Muscle of leg (tissue), 3 donors: ENCODE measurements at regions not wholly inside any gene's neighbourhood (a gene's known extent, or its start where the extent isn't known, plus 50 kb on each side); places are given as distances from the start of the nearest gene placed in this dataset.
"Not testable (repeated sequence)": the region's sequence is repeated elsewhere in the genome, so short reads cannot be mapped to it uniquely, and the experiment has no call there.

Experiments
- DNase-seq: peaks from one replicate; pipeline ENCODE4 v3.0.0; 2013
- H3K27ac ChIP-seq: one replicate; pipeline ENCODE4 v1.5.1; 2013; ENCODE audit warnings: mild to moderate bottlenecking, low read length, control low read depth
- H3K27me3 ChIP-seq: one replicate; pipeline ENCODE4 v1.6.1; 2013; ENCODE audit warnings: low read length; ENCODE audit not compliant: control insufficient read depth, insufficient read depth
- H3K36me3 ChIP-seq: one replicate; pipeline ENCODE4 v1.6.1; 2013; ENCODE audit warnings: low read length; ENCODE audit not compliant: control insufficient read depth, insufficient read depth
- H3K4me1 ChIP-seq: one replicate; pipeline ENCODE4 v1.6.1; 2013; ENCODE audit warnings: low read length; ENCODE audit not compliant: control insufficient read depth, insufficient read depth
- H3K4me3 ChIP-seq: one replicate; pipeline ENCODE4 v1.5.1; 2013; ENCODE audit warnings: low read length, control low read depth
- H3K9me3 ChIP-seq: replicated peaks from 2 replicates; pipeline ENCODE4 v1.6.1; 2013; ENCODE audit warnings: low read depth, low read length; ENCODE audit not compliant: control insufficient read depth
- WGBS: methylation state at CpG from one replicate; pipeline ENCODE4 v1.1.5; 2013; ENCODE audit warnings: missing lambda C conversion rate; ENCODE audit not compliant: insufficient coverage; 5-methylcytosine and 5-hydroxymethylcytosine counted together

DNA sequence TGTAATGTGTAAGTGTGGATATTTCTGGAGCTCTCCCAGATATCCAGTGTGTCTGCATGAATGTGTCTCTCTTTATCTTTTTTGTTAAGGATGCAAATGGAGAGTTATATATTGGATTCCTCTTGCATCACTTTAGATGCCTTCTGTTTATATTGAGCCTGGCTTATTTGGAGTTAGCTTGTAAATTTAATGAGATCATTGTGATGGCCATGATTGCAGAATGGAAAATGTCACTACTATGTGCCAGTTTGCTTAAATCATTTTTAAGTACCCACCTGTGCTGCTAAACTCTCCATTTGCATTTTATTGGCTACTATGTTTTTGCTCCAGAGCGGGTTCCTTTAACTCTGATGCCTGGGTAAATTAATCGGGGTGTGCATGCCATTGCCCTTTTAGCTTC, 334.8 kb downstream of the UTRN start:
- WGBS, result no CpG with 5 or more reads among the region's 2 CpGs
- no peaks in the 10 kb centered on the region for H3K27me3 ChIP-seq
- H3K4me3 ChIP-seq, result no peak overlapping the region
- no peaks in the 10 kb centered on the region for H3K36me3 ChIP-seq
- H3K9me3 ChIP-seq, result no peaks in the 10 kb centered on the region
- H3K4me1 ChIP-seq, result no peaks in the 10 kb centered on the region
- no peak for DNase-seq
- no peak overlapping the region for H3K27ac ChIP-seq

GRCh38 chr6:144621332-144621731, 336.2 kb downstream of the UTRN start:
- no peaks in the 10 kb centered on the region for H3K36me3 ChIP-seq
- no peaks in the 10 kb centered on the region for H3K4me1 ChIP-seq
- no peaks in the 10 kb centered on the region for H3K9me3 ChIP-seq
- no peak for DNase-seq
- no peak overlapping the region for H3K27ac ChIP-seq
- no CpG with 5 or more reads among the region's 4 CpGs for WGBS
- no peak overlapping the region for H3K4me3 ChIP-seq
- no peaks in the 10 kb centered on the region for H3K27me3 ChIP-seq

- H3K36me3 ChIP-seq, result no peaks in the 10 kb centered on the region
These were observed 339.1 kb downstream of the UTRN start for GRCh38 chr6:144624246-144624645.

GRCh38 chr6:144624716-144625115, 339.6 kb downstream of the UTRN start:
- Histone ChIP-seq H3K4me1 (no peaks in the 10 kb centered on the region), H3K27ac (no peak overlapping the region), H3K9me3 (no peaks in the 10 kb centered on the region), H3K36me3 (no peaks in the 10 kb centered on the region), H3K27me3 (no peaks in the 10 kb centered on the region), H3K4me3 (no peak overlapping the region)
- 79% methylated on average over 3 of the region's 4 CpGs for WGBS
- no peak for DNase-seq

More at GRCh38 chr6:144624246-144624645, 339.1 kb downstream of the UTRN start:
- no peak for DNase-seq
- H3K9me3 ChIP-seq, result no peaks in the 10 kb centered on the region
- WGBS, result 76% methylated on average over 5 of the region's 5 CpGs
- H3K4me3 ChIP-seq, result no peak overlapping the region
- no peaks in the 10 kb centered on the region for H3K4me1 ChIP-seq
- no peaks in the 10 kb centered on the region for H3K27me3 ChIP-seq
- no peak overlapping the region for H3K27ac ChIP-seq

- H3K27ac ChIP-seq, result no peak overlapping the region
- H3K27me3 ChIP-seq, result no peaks in the 10 kb centered on the region
- no peak overlapping the region for H3K4me3 ChIP-seq
- DNase-seq, result no peak
- H3K4me1 ChIP-seq, result no peaks in the 10 kb centered on the region
- no CpG with 5 or more reads among the region's 1 CpG for WGBS
- H3K36me3 ChIP-seq, result no peaks in the 10 kb centered on the region
- no peaks in the 10 kb centered on the region for H3K9me3 ChIP-seq
These were observed 345.7 kb downstream of the UTRN start for GRCh38 chr6:144630857-144631256.

DNA sequence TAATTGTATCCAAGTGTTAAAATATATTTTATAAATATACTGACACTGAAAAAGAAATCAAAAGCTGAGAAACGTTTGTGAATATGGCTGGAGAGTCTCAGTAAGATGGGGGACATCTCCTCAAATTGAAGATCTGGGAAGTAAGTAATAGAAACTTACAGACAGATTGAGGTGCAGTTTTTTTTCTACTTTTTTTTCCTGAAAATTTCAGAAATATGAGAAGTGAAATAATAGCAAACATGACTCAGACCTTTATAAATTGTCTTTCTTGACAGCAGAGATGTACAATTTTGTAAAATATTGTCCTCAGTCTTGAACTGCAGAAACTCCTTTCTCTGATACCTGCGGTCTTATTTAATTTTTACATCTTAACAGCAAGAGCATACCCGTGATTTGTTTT, 347.1 kb downstream of the UTRN start:
- Histone ChIP-seq H3K36me3 (no peaks in the 10 kb centered on the region), H3K4me3 (no peak overlapping the region), H3K4me1 (no peaks in the 10 kb centered on the region), H3K27ac (peak overlapping the region; percentile 38), H3K9me3 (no peaks in the 10 kb centered on the region), H3K27me3 (no peaks in the 10 kb centered on the region)
- WGBS, result no CpG with 5 or more reads among the region's 3 CpGs
- no peak for DNase-seq

DNA sequence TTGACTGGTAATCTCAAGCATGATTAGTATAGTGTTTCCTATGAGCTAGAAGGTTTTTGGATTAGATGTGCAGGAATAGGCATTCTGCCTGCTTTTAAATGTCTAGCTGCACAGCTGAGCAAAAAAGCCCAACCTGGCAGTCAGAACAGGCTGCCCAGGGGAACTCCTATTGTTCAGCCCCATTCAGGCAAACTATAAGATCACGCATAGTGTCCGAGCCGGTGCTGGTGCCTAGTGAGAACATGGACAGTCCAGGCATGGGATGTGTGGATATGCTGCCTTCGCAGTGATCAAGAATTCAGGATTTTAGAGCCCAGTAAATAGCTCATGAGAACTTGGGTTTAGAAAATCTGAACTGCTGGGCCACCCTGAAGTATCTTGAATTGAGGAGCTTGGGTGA, 348.8 kb downstream of the UTRN start:
- no peaks in the 10 kb centered on the region for H3K9me3 ChIP-seq
- WGBS, result 81% methylated on average over 4 of the region's 4 CpGs
- no peak overlapping the region for H3K4me3 ChIP-seq

GRCh38 chr6:144634371-144634770, 349.2 kb downstream of the UTRN start:
- Histone ChIP-seq H3K27ac (no peak overlapping the region), H3K27me3 (no peaks in the 10 kb centered on the region), H3K9me3 (no peaks in the 10 kb centered on the region), H3K4me3 (no peak overlapping the region), H3K4me1 (no peaks in the 10 kb centered on the region), H3K36me3 (no peaks in the 10 kb centered on the region)
- WGBS, result no CpG with 5 or more reads among the region's 4 CpGs
- no peak for DNase-seq

More for the DNA sequence above, 348.8 kb downstream of the UTRN start:
- Histone ChIP-seq H3K27ac (no peak overlapping the region), H3K4me1 (no peaks in the 10 kb centered on the region), H3K27me3 (no peaks in the 10 kb centered on the region), H3K36me3 (no peaks in the 10 kb centered on the region)
- peak; percentile 36 for DNase-seq

- no peak for DNase-seq
- Histone ChIP-seq H3K4me3 (no peak overlapping the region), H3K27me3 (no peaks in the 10 kb centered on the region), H3K9me3 (no peaks in the 10 kb centered on the region), H3K27ac (no peak overlapping the region), H3K4me1 (no peaks in the 10 kb centered on the region), H3K36me3 (no peaks in the 10 kb centered on the region)
- WGBS, result 90% methylated on average over 2 of the region's 3 CpGs
These were observed 349.9 kb downstream of the UTRN start for GRCh38 chr6:144635051-144635450.

DNA sequence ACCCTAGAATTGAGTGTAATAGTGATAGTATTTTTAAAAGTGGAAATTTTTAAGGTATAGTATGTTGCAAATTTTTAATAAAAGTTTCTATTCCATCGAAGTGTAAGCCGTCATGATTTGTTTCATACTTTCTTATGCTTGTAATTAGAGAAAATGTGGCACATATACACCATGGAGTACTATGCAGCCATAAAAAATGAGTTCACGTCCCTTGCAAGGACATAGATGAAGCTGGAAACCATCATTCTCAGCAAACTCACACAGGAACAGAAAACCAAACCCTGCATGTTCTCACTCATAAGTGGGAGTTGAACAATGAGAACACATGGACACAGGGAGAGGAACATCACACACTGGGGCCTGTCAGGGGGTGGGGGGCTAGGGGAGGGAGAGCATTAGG, 350.9 kb downstream of the UTRN start:
- WGBS, result no CpG with 5 or more reads among the region's 3 CpGs
- H3K4me1 ChIP-seq, DNase-seq, H3K36me3 ChIP-seq, H3K27ac ChIP-seq, H3K27me3 ChIP-seq, H3K4me3 ChIP-seq, H3K9me3 ChIP-seq: not testable (repeated sequence)

- Histone ChIP-seq H3K27me3 (no peaks in the 10 kb centered on the region), H3K27ac (no peak overlapping the region), H3K4me1 (no peaks in the 10 kb centered on the region), H3K36me3 (no peaks in the 10 kb centered on the region), H3K4me3 (no peak overlapping the region), H3K9me3 (no peaks in the 10 kb centered on the region)
- WGBS, result no CpG with 5 or more reads among the region's 4 CpGs
- DNase-seq, result no peak
These were observed 352.4 kb downstream of the UTRN start for GRCh38 chr6:144637541-144637940.
